HL-60 (cell line): ENCODE measurements at regions not wholly inside any gene's neighbourhood (a gene's known extent, or its start where the extent isn't known, plus 50 kb on each side); places are given as distances from the start of the nearest gene placed in this dataset.

Source experiments
- DNase-seq, 2 experiments: peaks; one replicate each; pipeline ENCODE4 v3.0.0-alpha.2; 2010 to 2020; ENCODE audit warnings: low read depth in 1 of 2, low spot score in 1 of 2
- H3K27ac ChIP-seq: fragments of 250-450 bp; sonication (Bioruptor Pico); replicated peaks from 2 replicates; pipeline ENCODE4 v1.5.1; 2020; ENCODE audit warnings: mild to moderate bottlenecking, moderate library complexity
- H3K27me3 ChIP-seq: fragments of 250-450 bp; sonication (Bioruptor Pico); 2 replicates; pipeline ENCODE4 v1.5.1; 2021; ENCODE audit warnings: mild to moderate bottlenecking, moderate library complexity; ENCODE audit not compliant: insufficient read depth, poor library complexity, severe bottlenecking
- H3K4me3 ChIP-seq: replicated peaks from 2 replicates; pipeline ENCODE4 v1.5.1; 2011; ENCODE audit warnings: mild to moderate bottlenecking, control low read depth, low read length; ENCODE audit not compliant: insufficient read depth
- GABPA ChIP-seq: IDR thresholded peaks from 2 replicates; pipeline ENCODE4 v1.6.1; 2012; ENCODE audit warnings: low read depth
- POLR2AphosphoS5 ChIP-seq: IDR thresholded peaks from 2 replicates; pipeline ENCODE4 v1.6.1; 2012; ENCODE audit warnings: low read depth
- SPI1 ChIP-seq: IDR thresholded peaks from 2 replicates; pipeline ENCODE4 v1.6.1; 2012; ENCODE audit warnings: low read depth, mild to moderate bottlenecking, borderline replicate concordance
- TF ChIP-seq, protein P1 (sequence below): IDR thresholded peaks from 2 replicates; pipeline ENCODE4 v1.6.1; 2012; ENCODE audit warnings: low read depth; ENCODE audit not compliant: insufficient replicate concordance
- TF ChIP-seq, protein P2 (sequence below): IDR thresholded peaks from one replicate; pipeline ENCODE4 v1.5.1; 2011; ENCODE audit warnings: low read length, control low read depth, inconsistent platforms; ENCODE audit not compliant: insufficient read depth

DNA sequence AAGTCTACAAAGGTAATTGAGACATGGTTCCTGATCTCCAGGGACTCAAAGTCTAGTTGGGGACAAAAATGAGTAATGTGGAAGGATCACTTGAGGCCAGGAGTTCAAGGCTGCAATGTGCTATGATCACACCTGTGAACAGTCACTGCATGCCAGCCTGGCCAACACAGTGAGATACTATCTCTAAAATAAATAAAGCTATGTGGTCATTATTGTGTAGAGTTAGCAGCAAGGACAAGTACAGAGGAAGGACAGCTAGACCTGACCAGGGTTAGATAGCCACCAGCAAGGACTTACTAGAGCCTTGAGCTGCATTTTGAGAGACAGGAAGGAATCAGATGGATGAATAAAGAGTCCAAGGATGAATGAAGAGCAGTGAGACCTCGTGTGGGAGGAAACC is 166.5 kb downstream of the MINAR1 start:
- no peak for DNase-seq
- no peak overlapping the region for H3K4me3 ChIP-seq
- TF ChIP-seq SPI1 (no peak), POLR2AphosphoS5 (no peak), GABPA (no peak)
- TF ChIP-seq, protein P1, sequence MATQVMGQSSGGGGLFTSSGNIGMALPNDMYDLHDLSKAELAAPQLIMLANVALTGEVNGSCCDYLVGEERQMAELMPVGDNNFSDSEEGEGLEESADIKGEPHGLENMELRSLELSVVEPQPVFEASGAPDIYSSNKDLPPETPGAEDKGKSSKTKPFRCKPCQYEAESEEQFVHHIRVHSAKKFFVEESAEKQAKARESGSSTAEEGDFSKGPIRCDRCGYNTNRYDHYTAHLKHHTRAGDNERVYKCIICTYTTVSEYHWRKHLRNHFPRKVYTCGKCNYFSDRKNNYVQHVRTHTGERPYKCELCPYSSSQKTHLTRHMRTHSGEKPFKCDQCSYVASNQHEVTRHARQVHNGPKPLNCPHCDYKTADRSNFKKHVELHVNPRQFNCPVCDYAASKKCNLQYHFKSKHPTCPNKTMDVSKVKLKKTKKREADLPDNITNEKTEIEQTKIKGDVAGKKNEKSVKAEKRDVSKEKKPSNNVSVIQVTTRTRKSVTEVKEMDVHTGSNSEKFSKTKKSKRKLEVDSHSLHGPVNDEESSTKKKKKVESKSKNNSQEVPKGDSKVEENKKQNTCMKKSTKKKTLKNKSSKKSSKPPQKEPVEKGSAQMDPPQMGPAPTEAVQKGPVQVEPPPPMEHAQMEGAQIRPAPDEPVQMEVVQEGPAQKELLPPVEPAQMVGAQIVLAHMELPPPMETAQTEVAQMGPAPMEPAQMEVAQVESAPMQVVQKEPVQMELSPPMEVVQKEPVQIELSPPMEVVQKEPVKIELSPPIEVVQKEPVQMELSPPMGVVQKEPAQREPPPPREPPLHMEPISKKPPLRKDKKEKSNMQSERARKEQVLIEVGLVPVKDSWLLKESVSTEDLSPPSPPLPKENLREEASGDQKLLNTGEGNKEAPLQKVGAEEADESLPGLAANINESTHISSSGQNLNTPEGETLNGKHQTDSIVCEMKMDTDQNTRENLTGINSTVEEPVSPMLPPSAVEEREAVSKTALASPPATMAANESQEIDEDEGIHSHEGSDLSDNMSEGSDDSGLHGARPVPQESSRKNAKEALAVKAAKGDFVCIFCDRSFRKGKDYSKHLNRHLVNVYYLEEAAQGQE: no peak
- TF ChIP-seq, protein P2, sequence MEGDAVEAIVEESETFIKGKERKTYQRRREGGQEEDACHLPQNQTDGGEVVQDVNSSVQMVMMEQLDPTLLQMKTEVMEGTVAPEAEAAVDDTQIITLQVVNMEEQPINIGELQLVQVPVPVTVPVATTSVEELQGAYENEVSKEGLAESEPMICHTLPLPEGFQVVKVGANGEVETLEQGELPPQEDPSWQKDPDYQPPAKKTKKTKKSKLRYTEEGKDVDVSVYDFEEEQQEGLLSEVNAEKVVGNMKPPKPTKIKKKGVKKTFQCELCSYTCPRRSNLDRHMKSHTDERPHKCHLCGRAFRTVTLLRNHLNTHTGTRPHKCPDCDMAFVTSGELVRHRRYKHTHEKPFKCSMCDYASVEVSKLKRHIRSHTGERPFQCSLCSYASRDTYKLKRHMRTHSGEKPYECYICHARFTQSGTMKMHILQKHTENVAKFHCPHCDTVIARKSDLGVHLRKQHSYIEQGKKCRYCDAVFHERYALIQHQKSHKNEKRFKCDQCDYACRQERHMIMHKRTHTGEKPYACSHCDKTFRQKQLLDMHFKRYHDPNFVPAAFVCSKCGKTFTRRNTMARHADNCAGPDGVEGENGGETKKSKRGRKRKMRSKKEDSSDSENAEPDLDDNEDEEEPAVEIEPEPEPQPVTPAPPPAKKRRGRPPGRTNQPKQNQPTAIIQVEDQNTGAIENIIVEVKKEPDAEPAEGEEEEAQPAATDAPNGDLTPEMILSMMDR: no peak
- no peak overlapping the region for H3K27ac ChIP-seq
- no peaks in the 10 kb centered on the region for H3K27me3 ChIP-seq

DNA sequence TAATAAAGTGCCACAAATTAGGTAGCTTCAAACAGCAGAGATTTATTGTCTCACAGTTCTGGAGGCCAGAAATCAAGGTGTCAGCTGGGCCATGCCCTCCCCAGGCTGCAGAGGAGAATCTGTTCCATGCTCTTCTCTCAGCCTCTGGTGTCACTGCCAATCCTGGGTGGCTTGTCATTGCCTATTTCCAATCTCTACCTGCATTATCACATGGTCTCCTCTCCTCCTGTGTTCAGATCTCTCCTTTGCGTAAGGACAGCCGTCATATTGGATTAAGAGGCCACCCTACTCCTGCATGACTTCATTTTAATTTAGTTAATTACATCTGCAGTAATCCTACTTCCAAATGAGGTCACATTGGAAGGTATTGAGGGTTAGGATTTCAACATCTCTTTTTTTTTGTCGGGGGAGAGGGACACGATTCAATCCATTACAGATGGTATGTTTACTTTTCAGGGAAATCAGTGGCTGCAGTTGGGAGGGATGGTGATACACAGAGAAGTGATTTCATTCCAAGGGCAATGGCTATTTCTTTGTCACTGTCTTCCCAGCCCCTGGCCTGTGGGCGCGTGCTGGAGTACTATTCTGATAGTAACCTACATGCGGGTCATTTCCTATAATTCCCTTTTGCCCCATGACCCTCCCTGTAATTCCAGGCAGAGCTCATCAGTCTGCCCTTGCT is 169.4 kb downstream of the MINAR1 start:
- no peak for DNase-seq
- Histone ChIP-seq H3K27ac (no peak overlapping the region), H3K4me3 (no peak overlapping the region), H3K27me3 (peaks cover 2% of the 10 kb centered on the region)
- TF ChIP-seq GABPA: no peak

- DNase-seq: no peak
- peaks cover 2% of the 10 kb centered on the region for H3K27me3 ChIP-seq
- H3K4me3 ChIP-seq: no peak overlapping the region
- no peak overlapping the region for H3K27ac ChIP-seq
- TF ChIP-seq, protein P2: no peak
- TF ChIP-seq GABPA (no peak), SPI1 (no peak), POLR2AphosphoS5 (no peak)
- TF ChIP-seq, protein P1: no peak
Observed at GRCh38 chr15:79602180-79602579, 170.0 kb downstream of the MINAR1 start.

DNA sequence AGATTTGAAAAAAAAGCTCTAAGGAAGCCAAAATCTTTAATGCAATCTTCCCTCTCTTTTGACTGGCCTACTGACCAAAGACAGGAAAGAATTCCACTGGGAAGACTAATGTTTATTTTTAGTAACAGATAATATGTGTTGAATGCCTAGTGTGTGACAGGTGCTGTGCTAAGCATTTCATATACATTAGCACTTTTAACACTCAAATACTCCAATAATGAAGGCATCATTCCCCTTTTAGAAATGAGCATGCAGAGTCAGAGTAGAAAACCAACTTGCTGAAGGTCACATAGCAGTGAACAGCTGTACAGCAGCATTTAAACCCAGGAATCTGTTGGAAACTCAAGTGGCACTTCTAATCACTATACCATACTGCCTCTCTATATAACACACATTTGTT is 170.6 kb downstream of the MINAR1 start:
- no peak overlapping the region for H3K27ac ChIP-seq
- TF ChIP-seq SPI1: no peak
- TF ChIP-seq POLR2AphosphoS5: no peak
- TF ChIP-seq, protein P2: no peak
- TF ChIP-seq GABPA: no peak
- TF ChIP-seq, protein P1: no peak
- DNase-seq: no peak

More for the DNA sequence above, 170.6 kb downstream of the MINAR1 start:
- Histone ChIP-seq H3K27me3 (peaks cover 2% of the 10 kb centered on the region), H3K4me3 (no peak overlapping the region)
